Left cardiac atrium (tissue), 4 donors: ENCODE measurements at regions not wholly inside any gene's neighbourhood (a gene's known extent, or its start where the extent isn't known, plus 50 kb on each side); places are given as distances from the start of the nearest gene placed in this dataset.

Experiments
- ATAC-seq, 2 donors: fragments of 200-7000 bp; cut with Tn5 transposase; one replicate each; pipeline ENCODE4 v1.9.1; 2020; ENCODE audit warnings: mild to moderate bottlenecking in 2 of 2, moderate library complexity in 2 of 2
- DNase-seq: peaks from one replicate; pipeline ENCODE4 v3.0.0-alpha.2; 2020
- intact Hi-C, 2 donors: fragments of 100-400 bp; cut with DNase I; formaldehyde crosslinking; loops; one replicate each; pipeline versions ENCODE4 v1.14.1 to v1.15.1; 2022 to 2023
- donor health status: DM: no; HTN: yes; CAD: no.
- donor health status: DM: no; HTN: yes; CAD: no; lungs with severe emphysema.
- donor health status: DM: yes; HTN: yes; CAD: no.
- donor health status: Dilated cardiomyopathy.

DNA sequence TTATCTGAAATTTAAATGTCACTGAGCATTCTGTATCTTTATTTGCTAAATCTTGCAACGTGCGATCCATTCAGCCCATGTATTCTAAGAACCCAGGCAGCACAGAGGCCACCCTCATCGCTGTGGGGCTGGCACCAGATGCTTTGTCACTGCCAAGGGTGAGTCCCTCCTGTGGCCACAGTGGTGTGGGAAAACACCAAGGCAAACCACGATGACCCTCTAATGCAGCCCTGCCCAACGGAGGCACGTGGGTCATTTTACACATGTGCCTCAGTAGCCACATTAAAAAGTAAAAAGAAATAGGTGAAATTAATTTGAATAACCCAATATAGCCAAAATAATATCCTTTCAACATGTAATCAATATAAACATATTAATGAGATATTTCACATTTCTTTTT is 221.7 kb downstream of the UNC5CL start:
- intact Hi-C loops, result no loop called here
- ATAC-seq, result no peak
- no peak for DNase-seq

GRCh38 chr6:40816601-40817000 is 222.4 kb downstream of the UNC5CL start:
- ATAC-seq (no peak), DNase-seq (no peak)
- intact Hi-C loops, result no loop called here

- ATAC-seq, result no peak
- intact Hi-C loops, result no loop called here
- DNase-seq, result no peak
These were observed 223.3 kb downstream of the UNC5CL start for GRCh38 chr6:40815731-40816130.

DNA sequence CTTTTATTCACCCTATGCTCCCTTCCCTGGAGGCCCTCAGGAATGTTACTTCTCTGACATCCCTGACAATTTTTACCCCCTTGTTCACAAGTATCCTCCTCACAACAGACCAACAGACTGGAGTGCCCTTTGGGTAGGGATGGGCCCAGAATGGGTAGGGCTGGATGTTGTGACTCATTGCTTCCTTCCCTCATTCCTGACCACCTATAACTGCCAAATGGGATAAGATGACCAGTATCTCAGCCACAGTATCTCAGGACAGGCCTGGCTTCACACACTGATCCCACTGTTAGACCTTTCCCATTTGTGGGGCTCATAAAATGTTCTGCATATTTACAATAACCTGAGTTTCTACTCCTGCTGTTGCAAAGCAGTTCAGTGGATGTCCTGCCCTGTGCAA is 223.0 kb upstream of the LRFN2 start:
- intact Hi-C loops, result no loop called here
- DNase-seq (no peak), ATAC-seq (no peak)

DNA sequence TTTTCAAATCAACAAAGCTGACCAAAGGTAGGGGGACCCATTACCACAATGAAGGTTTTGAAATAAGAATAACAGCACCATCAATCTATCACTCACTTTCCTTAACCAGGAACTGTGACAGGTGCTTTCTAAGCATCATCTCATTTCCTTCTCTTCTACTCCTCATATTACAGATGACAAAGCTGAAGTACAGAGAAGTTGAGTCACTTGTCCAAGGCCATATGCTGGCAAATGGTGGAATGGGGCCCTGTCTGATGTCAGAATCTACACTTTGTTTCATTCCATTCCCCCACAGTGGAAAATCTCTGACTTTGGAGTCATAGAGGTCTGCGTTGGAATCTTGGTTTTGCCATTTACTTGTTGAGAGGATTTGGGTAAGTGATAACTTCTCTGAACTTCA is 222.5 kb upstream of the LRFN2 start:
- DNase-seq (no peak), ATAC-seq (no peak)
- intact Hi-C loops, result no loop called here

- DNase-seq (no peak), ATAC-seq (peak in 1 of 2 donors; percentile 66)
- intact Hi-C loops, result no loop called here
These were observed 220.3 kb upstream of the LRFN2 start for GRCh38 chr6:40807484-40807883.

- DNase-seq, result no peak
- peak in 1 of 2 donors; percentile 47 for ATAC-seq
- intact Hi-C loops, result no loop called here
These were observed 219.2 kb upstream of the LRFN2 start for GRCh38 chr6:40806256-40806864.

GRCh38 chr6:40805336-40805735 is 218.2 kb upstream of the LRFN2 start:
- intact Hi-C loops, result no loop called here
- no peak for ATAC-seq
- no peak for DNase-seq

DNA sequence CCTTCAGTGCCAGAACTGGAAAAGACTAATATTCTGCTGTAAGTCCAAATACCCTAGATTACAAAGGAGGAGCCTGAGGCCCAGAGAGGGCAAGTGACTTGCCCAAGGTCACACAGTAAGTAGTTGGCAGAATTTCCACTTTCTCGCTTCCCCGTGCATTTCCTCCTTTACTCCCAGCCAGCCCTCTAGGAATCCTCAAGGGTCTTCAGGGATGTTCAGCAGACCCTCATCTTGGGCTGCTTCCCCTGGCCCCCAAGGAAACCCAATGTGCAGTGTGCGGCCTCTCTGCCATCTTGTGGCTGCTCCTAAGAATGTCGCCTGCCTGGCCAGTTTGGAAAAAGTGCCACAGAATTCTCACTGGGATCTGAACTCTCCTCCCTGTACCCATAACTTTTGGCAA is 217.7 kb upstream of the LRFN2 start:
- no peak for ATAC-seq
- DNase-seq, result no peak
- intact Hi-C loops, result no loop called here

- intact Hi-C loops, result no loop called here
- DNase-seq (no peak), ATAC-seq (no peak)
These were observed 216.9 kb upstream of the LRFN2 start for GRCh38 chr6:40803897-40804702.

DNA sequence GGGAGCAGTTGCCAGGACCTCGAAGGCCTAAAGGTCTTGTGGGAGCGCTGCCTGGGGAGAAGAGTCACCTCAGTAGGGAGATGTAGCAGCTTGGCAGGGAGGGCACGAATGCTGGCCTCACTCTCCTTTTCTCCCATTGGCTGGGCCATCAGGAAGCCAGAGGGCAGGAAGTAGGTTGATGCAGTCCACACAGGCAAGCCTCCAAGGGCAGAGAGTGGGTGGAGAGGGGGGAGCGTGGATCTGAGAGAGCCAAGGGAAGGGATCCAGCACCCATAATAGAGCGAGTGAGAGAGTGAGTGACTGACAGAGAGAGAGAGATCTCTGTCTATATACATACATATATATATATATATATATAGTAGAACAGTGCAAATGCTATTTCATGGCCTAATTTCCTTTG is 215.3 kb upstream of the LRFN2 start:
- ATAC-seq, result peak; percentile 42 to 88
- intact Hi-C loops, result no loop called here
- DNase-seq, result no peak

- ATAC-seq (no peak), DNase-seq (no peak)
- intact Hi-C loops, result no loop called here
These were observed 212.4 kb upstream of the LRFN2 start for GRCh38 chr6:40799296-40800140.

DNA sequence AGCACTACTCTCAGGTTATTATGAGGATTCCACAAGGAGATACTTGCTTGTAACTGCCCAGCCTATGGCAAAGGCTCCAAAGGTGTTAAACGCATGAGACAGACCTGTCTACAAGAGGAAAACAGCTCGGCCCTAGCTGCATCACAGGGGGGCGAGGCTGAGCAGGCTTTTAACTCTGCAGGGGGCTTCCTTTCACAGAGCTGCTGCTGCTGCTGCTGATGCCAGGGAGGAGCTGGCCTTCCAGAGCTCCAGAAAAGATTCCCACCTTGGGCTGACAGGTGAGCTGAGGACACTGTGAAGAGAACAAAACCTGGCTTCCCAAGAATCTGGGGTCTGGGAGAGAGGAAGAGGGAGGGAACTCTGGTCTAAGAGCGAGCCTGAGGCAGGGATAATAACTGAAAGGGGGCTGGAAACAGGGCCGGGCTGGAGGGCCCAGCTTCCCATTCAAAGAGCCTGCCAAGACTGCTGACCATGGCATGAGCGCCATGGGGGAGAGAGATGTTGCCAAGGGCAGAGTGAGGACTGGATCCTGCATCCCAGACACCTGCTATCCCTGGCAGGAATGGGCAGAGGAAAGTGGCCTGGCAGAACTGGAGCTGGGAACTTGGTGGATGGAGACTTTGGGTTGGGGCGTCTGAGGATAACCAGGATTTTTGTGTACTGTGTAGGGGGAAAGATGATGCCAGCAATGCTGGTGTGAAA is 211.1 kb upstream of the LRFN2 start:
- DNase-seq (no peak), ATAC-seq (no peak)
- intact Hi-C loops, result no loop called here

- intact Hi-C loops, result no loop called here
- no peak for DNase-seq
- ATAC-seq, result peak; percentile 49 to 55
These were observed 209.4 kb upstream of the LRFN2 start for GRCh38 chr6:40796260-40797221.

DNA sequence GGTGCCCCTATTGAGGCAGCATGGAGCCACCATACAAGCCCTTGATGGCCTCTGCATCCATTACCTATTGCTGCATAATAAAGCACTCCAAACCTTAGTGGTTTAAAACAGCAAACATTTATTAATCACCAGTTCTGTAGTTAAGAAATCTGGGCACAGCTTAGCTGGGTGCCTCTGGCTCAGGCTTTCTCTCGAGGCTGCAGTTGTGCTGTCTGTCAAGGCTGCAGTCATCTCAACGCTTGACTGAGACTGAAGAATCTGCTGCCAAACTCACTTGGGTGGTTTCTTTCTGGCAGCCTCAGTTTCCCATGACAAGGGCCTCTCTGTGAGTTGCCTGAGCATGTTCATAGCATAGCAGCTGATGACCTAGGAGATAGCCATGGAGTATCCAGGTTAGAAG is 207.4 kb upstream of the LRFN2 start:
- DNase-seq, result no peak
- intact Hi-C loops, result no loop called here
- ATAC-seq, result no peak

GRCh38 chr6:40792183-40792582 is 205.0 kb upstream of the LRFN2 start:
- DNase-seq (no peak), ATAC-seq (no peak)
- intact Hi-C loops, result no loop called here

DNA sequence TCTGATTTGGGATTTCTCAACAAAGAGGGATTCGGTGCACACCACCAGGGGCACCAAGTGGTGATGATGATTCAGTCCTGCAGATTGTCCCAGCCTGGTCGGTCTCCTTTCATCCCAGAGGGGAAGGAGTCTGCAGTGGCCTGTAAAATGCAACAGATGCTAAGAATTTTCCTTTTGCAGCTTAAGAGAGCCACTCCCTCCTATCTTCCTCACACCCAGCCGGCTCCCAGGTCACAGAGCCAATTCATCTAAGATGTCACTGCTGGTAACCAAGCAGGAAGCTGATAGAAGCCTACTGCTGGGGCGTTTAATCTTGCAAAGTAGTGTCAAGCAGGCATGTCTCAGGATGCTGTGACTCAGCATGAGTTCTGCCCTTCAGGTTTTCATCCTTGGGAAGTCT is 203.8 kb upstream of the LRFN2 start:
- DNase-seq, result no peak
- intact Hi-C loops, result no loop called here
- no peak for ATAC-seq
